OCI-LY7 (cell line): ENCODE measurements at regions not wholly inside any gene's neighbourhood (a gene's known extent, or its start where the extent isn't known, plus 50 kb on each side); places are given as distances from the start of the nearest gene placed in this dataset.

Experiments
- BruUV-seq: library from RNA; stranded (reverse); fragments of 400-500 nt; replicated peaks from 2 replicates; lab custom pipeline; 2021; lab: Mats Ljungman, UMichigan
- CTCF ChIA-PET: fragments of 300-600 bp; sonication (Branson Sonifier 250); formaldehyde crosslinking; loops from one replicate; lab custom pipeline; 2022; ENCODE audit warnings: antibody characterized with exemption; ENCODE audit not compliant: unreplicated experiment; lab: Charles Lee
- POLR2A ChIA-PET: fragments of 300-600 bp; sonication (Branson Sonifier 250); formaldehyde crosslinking; loops from one replicate; lab custom pipeline; 2022; ENCODE audit warnings: antibody characterized with exemption; lab: Charles Lee
- DNase-seq: peaks from one replicate; pipeline ENCODE4 v3.0.0-alpha.2; 2015; ENCODE audit warnings: low spot score
- H2AFZ ChIP-seq: fragments of 200-600 bp; sonication (generic), shearing (Covaris generic); 2 replicates; pipeline ENCODE4 v1.6.1; 2014; ENCODE audit warnings: mild to moderate bottlenecking, antibody characterized with exemption, low read length, moderate library complexity
- H3K27ac ChIP-seq: fragments of 200-600 bp; sonication (generic); 2 replicates; pipeline ENCODE4 v1.5.1; 2014; ENCODE audit warnings: mixed run types, low read depth, mild to moderate bottlenecking, moderate library complexity, low read length, inconsistent platforms; ENCODE audit not compliant: poor library complexity, severe bottlenecking
- H3K36me3 ChIP-seq: fragments of 200-600 bp; sonication (generic); 2 replicates; pipeline ENCODE4 v1.6.1; 2014; ENCODE audit warnings: mild to moderate bottlenecking, antibody characterized with exemption, low read length, moderate library complexity, mixed read lengths; ENCODE audit not compliant: insufficient read depth
- H3K4me1 ChIP-seq: fragments of 200-600 bp; sonication (generic); 2 replicates; pipeline ENCODE4 v1.5.1; 2014; ENCODE audit warnings: mild to moderate bottlenecking, low read length; ENCODE audit not compliant: insufficient read depth, poor library complexity, severe bottlenecking
- H3K4me2 ChIP-seq: fragments of 200-600 bp; sonication (generic); 2 replicates; pipeline ENCODE4 v1.6.1; 2014; ENCODE audit warnings: mild to moderate bottlenecking, low read length
- H3K4me3 ChIP-seq: fragments of 200-600 bp; sonication (generic); 2 replicates; pipeline ENCODE4 v1.5.1; 2014; ENCODE audit warnings: mild to moderate bottlenecking, low read depth, low read length; ENCODE audit not compliant: poor library complexity, severe bottlenecking
- H3K79me2 ChIP-seq: fragments of 200-600 bp; sonication (generic); 2 replicates; pipeline ENCODE4 v1.6.1; 2016; ENCODE audit warnings: low read depth, mild to moderate bottlenecking, low read length, moderate library complexity, mixed read lengths; ENCODE audit not compliant: insufficient read depth
- H3K9me2 ChIP-seq: fragments of 200-600 bp; sonication (generic); 2 replicates; pipeline ENCODE4 v1.6.1; 2016; ENCODE audit warnings: mild to moderate bottlenecking, low read length, mixed read lengths; ENCODE audit not compliant: insufficient read depth
- H3K9me3 ChIP-seq: fragments of 200-600 bp; sonication (generic); 2 replicates; pipeline ENCODE4 v1.6.1; 2014; ENCODE audit warnings: mild to moderate bottlenecking, mixed run types, low read length, mixed read lengths
- H4K20me1 ChIP-seq: fragments of 200-600 bp; sonication (generic); 2 replicates; pipeline ENCODE4 v1.6.1; 2014; ENCODE audit warnings: mild to moderate bottlenecking, antibody characterized with exemption, low read length, moderate library complexity, mixed read lengths; ENCODE audit not compliant: insufficient read depth
- EZH2phosphoT487 ChIP-seq: fragments of 200-600 bp; sonication (generic); IDR thresholded peaks from 2 replicates; pipeline ENCODE4 v1.6.1; 2018; ENCODE audit warnings: low read depth, borderline replicate concordance, mild to moderate bottlenecking, mixed run types, antibody characterized with exemption, low read length, moderate library complexity, mixed read lengths
- intact Hi-C: fragments of 100-400 bp; cut with micrococcal nuclease; formaldehyde crosslinking; loops from one replicate; pipeline ENCODE4 v1.10.0; 2022; ENCODE audit not compliant: unreplicated experiment
- TF ChIP-seq, protein P1 (sequence below): fragments of 200-600 bp; sonication (generic); conservative IDR thresholded peaks from 2 replicates; pipeline ENCODE4 v1.5.1; 2014; ENCODE audit warnings: mild to moderate bottlenecking, antibody characterized with exemption, low read length, moderate library complexity, mixed read lengths

DNA sequence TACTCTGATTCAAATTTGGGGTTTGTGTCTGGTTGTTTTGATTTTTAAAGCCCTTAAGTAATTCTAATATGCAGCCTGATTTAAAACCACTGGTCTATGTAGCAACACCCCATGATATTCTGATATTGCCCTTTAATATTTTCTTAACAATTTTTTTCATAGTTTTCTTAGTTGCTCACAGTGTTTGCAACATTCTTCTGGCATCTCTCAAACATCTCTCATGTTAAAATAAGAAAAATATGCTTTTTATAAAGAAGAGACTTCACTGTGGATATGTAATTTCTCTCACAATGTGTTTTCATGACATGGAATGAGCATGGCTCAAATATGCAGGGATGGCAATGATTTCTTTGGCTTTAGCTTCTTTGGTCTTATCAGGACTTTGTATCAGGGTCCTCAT is 183.7 kb downstream of the TAF11L14 start:
- Histone ChIP-seq H4K20me1 (no peaks in the 10 kb centered on the region), H3K4me3 (no peak overlapping the region), H3K27ac (no peak overlapping the region), H3K4me1 (no peaks in the 10 kb centered on the region), H3K79me2 (no peaks in the 10 kb centered on the region), H2AFZ (no peak overlapping the region), H3K4me2 (no peak overlapping the region), H3K9me3 (no peaks in the 10 kb centered on the region), H3K9me2 (no peaks in the 10 kb centered on the region), H3K36me3 (no peaks in the 10 kb centered on the region)
- no peak for DNase-seq
- TF ChIP-seq, protein P1, sequence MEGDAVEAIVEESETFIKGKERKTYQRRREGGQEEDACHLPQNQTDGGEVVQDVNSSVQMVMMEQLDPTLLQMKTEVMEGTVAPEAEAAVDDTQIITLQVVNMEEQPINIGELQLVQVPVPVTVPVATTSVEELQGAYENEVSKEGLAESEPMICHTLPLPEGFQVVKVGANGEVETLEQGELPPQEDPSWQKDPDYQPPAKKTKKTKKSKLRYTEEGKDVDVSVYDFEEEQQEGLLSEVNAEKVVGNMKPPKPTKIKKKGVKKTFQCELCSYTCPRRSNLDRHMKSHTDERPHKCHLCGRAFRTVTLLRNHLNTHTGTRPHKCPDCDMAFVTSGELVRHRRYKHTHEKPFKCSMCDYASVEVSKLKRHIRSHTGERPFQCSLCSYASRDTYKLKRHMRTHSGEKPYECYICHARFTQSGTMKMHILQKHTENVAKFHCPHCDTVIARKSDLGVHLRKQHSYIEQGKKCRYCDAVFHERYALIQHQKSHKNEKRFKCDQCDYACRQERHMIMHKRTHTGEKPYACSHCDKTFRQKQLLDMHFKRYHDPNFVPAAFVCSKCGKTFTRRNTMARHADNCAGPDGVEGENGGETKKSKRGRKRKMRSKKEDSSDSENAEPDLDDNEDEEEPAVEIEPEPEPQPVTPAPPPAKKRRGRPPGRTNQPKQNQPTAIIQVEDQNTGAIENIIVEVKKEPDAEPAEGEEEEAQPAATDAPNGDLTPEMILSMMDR, result no peak
- no peak for TF ChIP-seq EZH2phosphoT487
- no TSS peak for BruUV-seq
- POLR2A ChIA-PET, result no interaction called here
- intact Hi-C loops, result no loop called here
- CTCF ChIA-PET, result no interaction called here

DNA sequence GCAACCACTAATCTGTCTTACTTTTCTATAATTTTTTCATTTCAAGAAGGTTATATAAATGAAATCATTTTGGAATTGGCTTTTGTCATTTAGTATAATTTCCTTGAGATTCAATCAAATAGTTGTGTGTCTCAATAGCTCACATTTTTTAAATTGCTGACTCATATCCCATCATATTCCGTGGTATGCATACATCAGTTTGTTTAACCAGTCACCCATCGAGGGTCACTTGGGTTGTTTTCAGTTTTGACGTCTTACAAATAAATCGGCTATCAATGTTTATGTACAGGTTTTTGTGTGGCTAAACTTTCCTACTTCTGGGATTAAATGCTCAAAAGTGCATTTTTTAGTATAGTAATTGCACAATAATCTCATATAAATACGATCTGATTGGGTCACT is 185.5 kb downstream of the TAF11L14 start:
- intact Hi-C loops, result no loop called here
- no peaks in the 10 kb centered on the region for H4K20me1 ChIP-seq
- ChIA-PET POLR2A (no interaction called here), CTCF (no interaction called here)
- no peaks in the 10 kb centered on the region for H3K4me1 ChIP-seq
- H3K9me2 ChIP-seq, result no peaks in the 10 kb centered on the region
- H3K36me3 ChIP-seq, result no peaks in the 10 kb centered on the region
- no peaks in the 10 kb centered on the region for H3K79me2 ChIP-seq
- no TSS peak for BruUV-seq
- H3K27ac ChIP-seq, result no peak overlapping the region
- H3K4me3 ChIP-seq, result no peak overlapping the region
- no peak overlapping the region for H2AFZ ChIP-seq
- DNase-seq, result no peak
- H3K9me3 ChIP-seq, result no peaks in the 10 kb centered on the region
- no peak overlapping the region for H3K4me2 ChIP-seq
- TF ChIP-seq, protein P1, result no peak
- no peak for TF ChIP-seq EZH2phosphoT487

DNA sequence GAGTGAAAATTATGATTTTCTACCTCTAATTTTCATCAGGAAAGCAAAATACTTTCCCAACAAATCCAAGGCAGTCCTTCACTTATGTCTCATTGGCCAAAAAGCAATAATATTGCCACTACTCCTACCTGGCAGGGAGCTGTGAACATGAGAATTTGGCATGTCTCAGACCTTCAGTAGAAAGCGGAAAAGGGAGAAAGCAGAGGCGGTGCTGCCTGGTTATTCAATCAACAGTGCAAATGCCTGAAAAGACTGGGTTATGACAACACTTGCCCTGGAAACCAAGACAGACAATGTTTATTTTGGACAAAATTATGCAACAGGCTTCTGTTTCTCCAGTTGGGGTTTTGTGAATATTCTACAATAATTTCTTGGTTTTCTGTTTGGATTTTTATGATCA is 194.4 kb downstream of the TAF11L14 start:
- Histone ChIP-seq H3K9me3 (no peaks in the 10 kb centered on the region), H3K36me3 (no peaks in the 10 kb centered on the region), H3K27ac (no peak overlapping the region), H3K4me2 (no peak overlapping the region), H3K4me3 (no peak overlapping the region), H2AFZ (no peak overlapping the region), H4K20me1 (no peaks in the 10 kb centered on the region), H3K4me1 (no peaks in the 10 kb centered on the region), H3K79me2 (no peaks in the 10 kb centered on the region), H3K9me2 (no peaks in the 10 kb centered on the region)
- ChIA-PET POLR2A (no interaction called here), CTCF (no interaction called here)
- DNase-seq, result no peak
- intact Hi-C loops, result no loop called here
- no peak for TF ChIP-seq EZH2phosphoT487
- TF ChIP-seq, protein P1, result no peak
- no TSS peak for BruUV-seq
